Esophagus squamous epithelium (tissue), 4 donors: ENCODE measurements at regions not wholly inside any gene's neighbourhood (a gene's known extent, or its start where the extent isn't known, plus 50 kb on each side); places are given as distances from the start of the nearest gene placed in this dataset.

Experiments
- POLR2A ChIP-seq, 4 donors: fragments of 450-650 bp; IDR thresholded peaks; one replicate each; pipeline ENCODE4 v1.6.1; 2017; ENCODE audit warnings: antibody characterized with exemption in 4 of 4, mild to moderate bottlenecking in 4 of 4, moderate library complexity in 3 of 4
- TF ChIP-seq, protein P1 (sequence below), 6 experiments: fragments of 450-650 bp in 4 of 6; fragments of 200-600 bp in 2 of 6; sonication (generic) in 2 of 6; IDR thresholded peaks; one replicate each; pipeline ENCODE4 v1.5.1; 2016 to 2019; ENCODE audit warnings: antibody characterized with exemption in 6 of 6, mild to moderate bottlenecking in 4 of 6, moderate library complexity in 4 of 6

DNA sequence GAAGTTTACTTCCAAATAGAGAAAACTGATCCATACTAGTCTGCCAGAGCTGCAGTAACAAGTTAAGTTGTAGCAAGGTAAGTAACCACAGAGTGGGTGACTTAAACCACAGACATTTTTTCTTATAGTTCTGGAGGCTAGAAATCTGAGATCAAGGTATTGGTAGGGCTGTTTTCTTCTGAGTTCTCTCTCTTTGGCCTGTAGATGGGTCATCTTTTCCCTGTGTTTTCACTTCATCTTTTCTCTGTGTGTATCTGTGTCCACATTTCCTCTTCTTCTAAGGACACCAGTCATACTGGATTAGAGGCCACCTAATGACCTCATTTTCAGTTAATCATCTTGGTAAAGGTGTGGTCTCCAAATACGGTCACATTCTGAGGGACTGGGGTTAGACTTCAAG, 142.9 kb upstream of the MEX3C start:
- TF ChIP-seq, protein P1, sequence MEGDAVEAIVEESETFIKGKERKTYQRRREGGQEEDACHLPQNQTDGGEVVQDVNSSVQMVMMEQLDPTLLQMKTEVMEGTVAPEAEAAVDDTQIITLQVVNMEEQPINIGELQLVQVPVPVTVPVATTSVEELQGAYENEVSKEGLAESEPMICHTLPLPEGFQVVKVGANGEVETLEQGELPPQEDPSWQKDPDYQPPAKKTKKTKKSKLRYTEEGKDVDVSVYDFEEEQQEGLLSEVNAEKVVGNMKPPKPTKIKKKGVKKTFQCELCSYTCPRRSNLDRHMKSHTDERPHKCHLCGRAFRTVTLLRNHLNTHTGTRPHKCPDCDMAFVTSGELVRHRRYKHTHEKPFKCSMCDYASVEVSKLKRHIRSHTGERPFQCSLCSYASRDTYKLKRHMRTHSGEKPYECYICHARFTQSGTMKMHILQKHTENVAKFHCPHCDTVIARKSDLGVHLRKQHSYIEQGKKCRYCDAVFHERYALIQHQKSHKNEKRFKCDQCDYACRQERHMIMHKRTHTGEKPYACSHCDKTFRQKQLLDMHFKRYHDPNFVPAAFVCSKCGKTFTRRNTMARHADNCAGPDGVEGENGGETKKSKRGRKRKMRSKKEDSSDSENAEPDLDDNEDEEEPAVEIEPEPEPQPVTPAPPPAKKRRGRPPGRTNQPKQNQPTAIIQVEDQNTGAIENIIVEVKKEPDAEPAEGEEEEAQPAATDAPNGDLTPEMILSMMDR (IDR thresholded peaks at IDR 0.05), result no peak
- TF ChIP-seq POLR2A (IDR thresholded peaks at IDR 0.05), result no peak
